G401.6 (cell line): ENCODE measurements at regions not wholly inside any gene's neighbourhood (a gene's known extent, or its start where the extent isn't known, plus 50 kb on each side); places are given as distances from the start of the nearest gene placed in this dataset.
"Not testable (repeated sequence)": the region's sequence is repeated elsewhere in the genome, so short reads cannot be mapped to it uniquely, and the experiment has no call there.

ENCODE experiments used
- FAIRE-seq: peaks from 2 replicates; lab custom pipeline; 2012; peaks lifted over from hg19 to GRCh38; lab: Jason Lieb, UNC

- FAIRE-seq: no peak
Measured at GRCh38 chr10:58066979-58067378, 200.7 kb downstream of the IPMK start.

- no peak for FAIRE-seq
Measured at GRCh38 chr10:58066126-58066525, 201.6 kb downstream of the IPMK start.

- FAIRE-seq: no peak
Measured at GRCh38 chr10:58065529-58065815, 202.2 kb downstream of the IPMK start.

GRCh38 chr10:58064714-58065528 is 202.8 kb downstream of the IPMK start:
- FAIRE-seq: peak; percentile 48

GRCh38 chr10:58063861-58064480 is 203.7 kb downstream of the IPMK start:
- FAIRE-seq: no peak

- not testable (repeated sequence) for FAIRE-seq
Measured at GRCh38 chr10:58058683-58059082, 209.0 kb downstream of the IPMK start.

- no peak for FAIRE-seq
Measured at GRCh38 chr10:58054881-58055280, 212.8 kb downstream of the IPMK start.

GRCh38 chr10:58052772-58053171 is 214.9 kb downstream of the IPMK start:
- FAIRE-seq: no peak

GRCh38 chr10:58050575-58050974 is 217.1 kb downstream of the IPMK start:
- FAIRE-seq: no peak

- FAIRE-seq: no peak
Measured at GRCh38 chr10:58048936-58049335, 218.8 kb downstream of the IPMK start.

- no peak for FAIRE-seq
Measured at GRCh38 chr10:58044072-58044471, 223.6 kb downstream of the IPMK start.

- no peak for FAIRE-seq
Measured at GRCh38 chr10:58041901-58042300, 225.8 kb downstream of the IPMK start.

- no peak for FAIRE-seq
Measured at GRCh38 chr10:58030208-58030607, 237.5 kb downstream of the IPMK start.

GRCh38 chr10:58028597-58029366 is 238.9 kb downstream of the IPMK start:
- FAIRE-seq: no peak

- FAIRE-seq: no peak
Measured at GRCh38 chr10:58027426-58027825, 240.3 kb downstream of the IPMK start.

- no peak for FAIRE-seq
Measured at GRCh38 chr10:58026036-58026435, 241.7 kb downstream of the IPMK start.

- FAIRE-seq: no peak
Measured at GRCh38 chr10:58023341-58024073, 244.2 kb downstream of the IPMK start.

GRCh38 chr10:58019863-58020537 is 247.7 kb downstream of the IPMK start:
- FAIRE-seq: no peak

GRCh38 chr10:58017719-58018367 is 249.9 kb downstream of the IPMK start:
- FAIRE-seq: no peak

GRCh38 chr10:58016614-58017013 is 251.1 kb downstream of the IPMK start:
- FAIRE-seq: no peak

- no peak for FAIRE-seq
Measured at GRCh38 chr10:58014436-58014835, 253.3 kb downstream of the IPMK start.

- FAIRE-seq: no peak
Measured at GRCh38 chr10:58013406-58013805, 254.3 kb downstream of the IPMK start.
